Ishikawa (cell line): ENCODE measurements at regions not wholly inside any gene's neighbourhood (a gene's known extent, or its start where the extent isn't known, plus 50 kb on each side); places are given as distances from the start of the nearest gene placed in this dataset.

Source experiments
- CEBPB ChIP-seq: IDR thresholded peaks from 2 replicates; pipeline ENCODE4 v1.6.1; 2012
- CREB1 ChIP-seq: IDR thresholded peaks from 2 replicates; pipeline ENCODE4 v1.6.1; 2012; ENCODE audit warnings: low read depth
- EGR1 ChIP-seq: IDR thresholded peaks from 2 replicates; pipeline ENCODE4 v1.6.1; 2012
- EP300 ChIP-seq: IDR thresholded peaks from 2 replicates; pipeline ENCODE4 v1.6.1; 2012; ENCODE audit warnings: borderline replicate concordance
- FOXM1 ChIP-seq: IDR thresholded peaks from 2 replicates; pipeline ENCODE4 v1.6.1; 2012; ENCODE audit warnings: low read depth, borderline replicate concordance
- MAX ChIP-seq: IDR thresholded peaks from 2 replicates; pipeline ENCODE4 v1.6.1; 2012
- NFIC ChIP-seq: IDR thresholded peaks from 2 replicates; pipeline ENCODE4 v1.6.1; 2012
- RAD21 ChIP-seq: IDR thresholded peaks from 2 replicates; pipeline ENCODE4 v1.6.1; 2012; ENCODE audit warnings: low read depth
- REST ChIP-seq: IDR thresholded peaks from 2 replicates; pipeline ENCODE4 v1.6.1; 2012; ENCODE audit warnings: low read depth, mild to moderate bottlenecking
- TAF1 ChIP-seq: IDR thresholded peaks from 2 replicates; pipeline ENCODE4 v1.6.1; 2012; ENCODE audit warnings: low read depth, mild to moderate bottlenecking
- TCF12 ChIP-seq: IDR thresholded peaks from 2 replicates; pipeline ENCODE4 v1.6.1; 2012; ENCODE audit warnings: low read depth
- TEAD4 ChIP-seq: IDR thresholded peaks from 2 replicates; pipeline ENCODE4 v1.6.1; 2012
- USF1 ChIP-seq: IDR thresholded peaks from 2 replicates; pipeline ENCODE4 v1.6.1; 2012
- YY1 ChIP-seq: IDR thresholded peaks from 2 replicates; pipeline ENCODE4 v1.6.1; 2012; ENCODE audit warnings: low read depth
- ZBTB7A ChIP-seq: IDR thresholded peaks from 2 replicates; pipeline ENCODE4 v1.6.1; 2012; ENCODE audit warnings: low read depth

- no peak for TF ChIP-seq YY1
- no peak for TF ChIP-seq REST
- TF ChIP-seq EGR1 = no peak
- no peak for TF ChIP-seq NFIC
Observed at GRCh38 chr5:166571668-166572067, 1719.8 kb upstream of the WWC1 start.

GRCh38 chr5:166576323-166576722 lies 1715.1 kb upstream of the WWC1 start:
- TF ChIP-seq MAX (no peak), NFIC (no peak), TAF1 (no peak), TEAD4 (no peak), FOXM1 (no peak), CEBPB (no peak), USF1 (no peak), TCF12 (no peak), EGR1 (no peak), ZBTB7A (no peak), REST (no peak), YY1 (no peak), EP300 (no peak), RAD21 (no peak), CREB1 (no peak)

GRCh38 chr5:166581826-166582225 lies 1709.6 kb upstream of the WWC1 start:
- TF ChIP-seq MAX (no peak), FOXM1 (no peak), CREB1 (no peak), CEBPB (no peak), TEAD4 (no peak), TAF1 (no peak)

- no peak for TF ChIP-seq FOXM1
- no peak for TF ChIP-seq TCF12
- no peak for TF ChIP-seq NFIC
- TF ChIP-seq CREB1 = no peak
- no peak for TF ChIP-seq YY1
- TF ChIP-seq USF1 = no peak
- no peak for TF ChIP-seq ZBTB7A
- TF ChIP-seq EP300 = no peak
- TF ChIP-seq RAD21 = no peak
- no peak for TF ChIP-seq TEAD4
- TF ChIP-seq MAX = no peak
- no peak for TF ChIP-seq CEBPB
- no peak for TF ChIP-seq REST
- TF ChIP-seq EGR1 = no peak
- TF ChIP-seq TAF1 = no peak
Observed at GRCh38 chr5:166582416-166582815, 1709.0 kb upstream of the WWC1 start.

- TF ChIP-seq ZBTB7A (no peak), CEBPB (no peak), NFIC (no peak), USF1 (no peak), REST (no peak), TEAD4 (no peak), CREB1 (no peak), EGR1 (no peak), FOXM1 (no peak), YY1 (no peak), EP300 (no peak), TAF1 (no peak), MAX (no peak), RAD21 (no peak), TCF12 (no peak)
Observed at GRCh38 chr5:166594567-166594966, 1696.9 kb upstream of the WWC1 start.
